Uterus (tissue), 3 donors: ENCODE measurements at regions not wholly inside any gene's neighbourhood (a gene's known extent, or its start where the extent isn't known, plus 50 kb on each side); places are given as distances from the start of the nearest gene placed in this dataset.

Experiments
- DNase-seq, 2 donors: peaks; one replicate each; pipeline ENCODE4 v3.0.0-alpha.2; 2019 to 2020
- H3K27ac ChIP-seq, 2 donors: fragments of 200-600 bp; sonication (generic); 1 replicate in 1 of 2; 2 replicates in 1 of 2; pipeline ENCODE4 v1.5.1; 2016 to 2018
- H3K27me3 ChIP-seq, 2 donors: fragments of 200-600 bp; sonication (generic); one replicate each; pipeline ENCODE4 v1.5.1; 2018 to 2019; ENCODE audit warnings: control low read depth in 1 of 2
- H3K36me3 ChIP-seq, 2 donors: fragments of 200-600 bp; sonication (generic); one replicate each; pipeline ENCODE4 v1.5.1; 2019; ENCODE audit warnings: control low read depth in 1 of 2
- H3K4me1 ChIP-seq, 2 donors: fragments of 200-600 bp; sonication (generic); one replicate each; pipeline ENCODE4 v1.5.1; 2018 to 2019; ENCODE audit warnings: control low read depth in 1 of 2
- H3K4me3 ChIP-seq, 2 donors: fragments of 200-600 bp; sonication (generic); 1 replicate in 1 of 2; 2 replicates in 1 of 2; pipeline ENCODE4 v1.5.1; 2018 to 2019; ENCODE audit warnings: mild to moderate bottlenecking in 1 of 2
- H3K9me3 ChIP-seq, 2 donors: fragments of 200-600 bp; sonication (generic); one replicate each; pipeline ENCODE4 v1.5.1; 2019; ENCODE audit warnings: control low read depth in 1 of 2
- POLR2A ChIP-seq, 2 donors: fragments of 450-650 bp; IDR thresholded peaks; one replicate each; pipeline ENCODE4 v1.6.1; 2016; ENCODE audit warnings: antibody characterized with exemption in 2 of 2, mild to moderate bottlenecking in 1 of 2, moderate library complexity in 1 of 2
- intact Hi-C: fragments of 100-400 bp; cut with DNase I; formaldehyde crosslinking; loops from one replicate; pipeline ENCODE4 v1.15.1; 2023; ENCODE audit warnings: low total_unique reads
- TF ChIP-seq, protein P1 (sequence below), 4 experiments: fragments of 200-600 bp in 2 of 4; fragments of 450-650 bp in 2 of 4; sonication (generic) in 2 of 4; IDR thresholded peaks; one replicate each; pipeline ENCODE4 v1.5.1; 2016 to 2019; ENCODE audit warnings: antibody characterized with exemption in 4 of 4, mild to moderate bottlenecking in 2 of 4, moderate library complexity in 1 of 4
- donor health status: DM: yes; HTN: yes; CAD: no.

- Histone ChIP-seq H3K4me1 (no peaks in the 10 kb centered on the region), H3K27ac (no peak overlapping the region), H3K9me3 (no peaks in the 10 kb centered on the region), H3K36me3 (no peaks in the 10 kb centered on the region), H3K27me3 (no peaks in the 10 kb centered on the region), H3K4me3 (no peak overlapping the region)
- intact Hi-C loops, result no loop called here
- DNase-seq, result no peak
- TF ChIP-seq, protein P1, sequence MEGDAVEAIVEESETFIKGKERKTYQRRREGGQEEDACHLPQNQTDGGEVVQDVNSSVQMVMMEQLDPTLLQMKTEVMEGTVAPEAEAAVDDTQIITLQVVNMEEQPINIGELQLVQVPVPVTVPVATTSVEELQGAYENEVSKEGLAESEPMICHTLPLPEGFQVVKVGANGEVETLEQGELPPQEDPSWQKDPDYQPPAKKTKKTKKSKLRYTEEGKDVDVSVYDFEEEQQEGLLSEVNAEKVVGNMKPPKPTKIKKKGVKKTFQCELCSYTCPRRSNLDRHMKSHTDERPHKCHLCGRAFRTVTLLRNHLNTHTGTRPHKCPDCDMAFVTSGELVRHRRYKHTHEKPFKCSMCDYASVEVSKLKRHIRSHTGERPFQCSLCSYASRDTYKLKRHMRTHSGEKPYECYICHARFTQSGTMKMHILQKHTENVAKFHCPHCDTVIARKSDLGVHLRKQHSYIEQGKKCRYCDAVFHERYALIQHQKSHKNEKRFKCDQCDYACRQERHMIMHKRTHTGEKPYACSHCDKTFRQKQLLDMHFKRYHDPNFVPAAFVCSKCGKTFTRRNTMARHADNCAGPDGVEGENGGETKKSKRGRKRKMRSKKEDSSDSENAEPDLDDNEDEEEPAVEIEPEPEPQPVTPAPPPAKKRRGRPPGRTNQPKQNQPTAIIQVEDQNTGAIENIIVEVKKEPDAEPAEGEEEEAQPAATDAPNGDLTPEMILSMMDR (IDR thresholded peaks at IDR 0.05), result no peak
- no peak for TF ChIP-seq POLR2A (IDR thresholded peaks at IDR 0.05)
These were observed 170.3 kb upstream of the FTMT start for GRCh38 chr5:121681229-121681855.

- H3K9me3 ChIP-seq, result no peaks in the 10 kb centered on the region
- intact Hi-C loops, result no loop called here
These were observed 163.6 kb upstream of the FTMT start for GRCh38 chr5:121688126-121688525.

GRCh38 chr5:121688781-121689180 is 162.9 kb upstream of the FTMT start:
- no peak overlapping the region for H3K4me3 ChIP-seq
- H3K36me3 ChIP-seq, result no peaks in the 10 kb centered on the region
- TF ChIP-seq, protein P1 (IDR thresholded peaks at IDR 0.05), result no peak
- no peak for TF ChIP-seq POLR2A (IDR thresholded peaks at IDR 0.05)
- intact Hi-C loops, result no loop called here
- no peaks in the 10 kb centered on the region for H3K27me3 ChIP-seq
- no peak overlapping the region for H3K27ac ChIP-seq
- no peak for DNase-seq
- H3K9me3 ChIP-seq, result no peaks in the 10 kb centered on the region
- no peaks in the 10 kb centered on the region for H3K4me1 ChIP-seq

More at GRCh38 chr5:121688126-121688525, 163.6 kb upstream of the FTMT start:
- no peaks in the 10 kb centered on the region for H3K36me3 ChIP-seq
- TF ChIP-seq POLR2A (IDR thresholded peaks at IDR 0.05), result no peak
- TF ChIP-seq, protein P1 (IDR thresholded peaks at IDR 0.05), result no peak
- no peak for DNase-seq
- H3K4me3 ChIP-seq, result no peak overlapping the region
- H3K4me1 ChIP-seq, result no peaks in the 10 kb centered on the region
- H3K27ac ChIP-seq, result no peak overlapping the region
- no peaks in the 10 kb centered on the region for H3K27me3 ChIP-seq

- TF ChIP-seq, protein P1 (IDR thresholded peaks at IDR 0.05), result no peak
- TF ChIP-seq POLR2A (IDR thresholded peaks at IDR 0.05), result no peak
- Histone ChIP-seq H3K27me3 (no peaks in the 10 kb centered on the region), H3K4me1 (no peaks in the 10 kb centered on the region), H3K9me3 (no peaks in the 10 kb centered on the region), H3K36me3 (no peaks in the 10 kb centered on the region), H3K27ac (no peak overlapping the region), H3K4me3 (no peak overlapping the region)
- DNase-seq, result no peak
- intact Hi-C loops, result no loop called here
These were observed 160.2 kb upstream of the FTMT start for GRCh38 chr5:121691478-121691877.

DNA sequence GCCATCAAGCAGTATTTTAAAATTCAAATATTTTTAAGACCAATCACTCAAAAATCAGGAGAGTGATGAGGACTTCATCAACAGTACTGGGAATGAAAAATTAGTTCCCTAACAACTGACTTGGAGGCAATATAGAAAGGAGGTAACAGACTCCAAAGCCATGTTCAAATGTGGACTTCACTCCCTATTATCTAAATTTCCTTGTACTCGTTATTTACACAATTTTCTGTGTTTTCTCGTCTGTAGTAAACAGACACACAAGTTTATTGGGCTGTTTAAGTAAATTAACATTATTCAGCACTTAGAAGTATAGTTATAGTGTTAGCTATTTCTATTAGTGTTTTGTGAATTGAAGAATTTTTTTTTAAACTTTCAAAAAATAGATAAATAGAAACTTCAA is 159.5 kb upstream of the FTMT start:
- intact Hi-C loops, result no loop called here
- no peaks in the 10 kb centered on the region for H3K27me3 ChIP-seq
- H3K9me3 ChIP-seq, result no peaks in the 10 kb centered on the region
- H3K27ac ChIP-seq, result no peak overlapping the region
- TF ChIP-seq, protein P1 (IDR thresholded peaks at IDR 0.05), result no peak
- TF ChIP-seq POLR2A (IDR thresholded peaks at IDR 0.05), result no peak
- no peaks in the 10 kb centered on the region for H3K4me1 ChIP-seq
- H3K36me3 ChIP-seq, result no peaks in the 10 kb centered on the region
- no peak for DNase-seq
- H3K4me3 ChIP-seq, result no peak overlapping the region
